ENCODE measurements at regions not wholly inside any gene's neighbourhood (a gene's known extent, or its start where the extent isn't known, plus 50 kb on each side); places are given as distances from the start of the nearest gene placed in this dataset.

GRCh38 chr14:35231207-35231760 lies 60.9 kb upstream of the PSMA6 start:
- 44% methylated on average over 2 of the region's 2 CpGs for WGBS (ENCODE audit: missing lambda C conversion rate)
- no peak overlapping the region for H3K4me2 ChIP-seq
- no peak for FAIRE-seq
- H3K9me3 ChIP-seq = no peaks in the 10 kb centered on the region
- peaks cover 9% of the 10 kb centered on the region; the same call in 2 of the 3 replicates for H3K4me1 ChIP-seq
- CTCF ChIA-PET = interaction anchor here (1.1 to 1.9 kb wide), 4 partner anchors 177 to 185 kb away, joined by 3 to 8 read pairs (median 4); no protein-coding TSS in a partner anchor
- DNase-seq (ENCODE audit: low read depth in 1 of 2, low spot score in 1 of 2) = no peak
- H3K4me3 ChIP-seq = no peak overlapping the region
- POLR2A ChIA-PET = interaction anchor here (0.7 kb wide), 1 partner anchor 109 kb away, joined by 3 read pairs; the partner anchor contains the start of gene PPP2R3C
- no peak overlapping the region for H3K27ac ChIP-seq
- no peak for TF ChIP-seq HDAC2 (IDR thresholded peaks at IDR 0.05)
- TF ChIP-seq HOXB5 (CRISPR knock-in tag; IDR thresholded peaks at IDR 0.05) = no peak
- no peak for TF ChIP-seq HES2 (IDR thresholded peaks at IDR 0.05)
- TF ChIP-seq HOXA7 (CRISPR knock-in tag; IDR thresholded peaks at IDR 0.05) = no peak
- no peak for TF ChIP-seq MAX (IDR thresholded peaks at IDR 0.05)
- no peak for TF ChIP-seq TFCP2L1 (CRISPR knock-in tag; IDR thresholded peaks at IDR 0.05)
- no peak for TF ChIP-seq REST (IDR thresholded peaks at IDR 0.05)
- TF ChIP-seq ATOH8 (CRISPR knock-in tag; IDR thresholded peaks at IDR 0.05; ENCODE audit: low read depth) = no peak
- no peak for TF ChIP-seq KDM1A (IDR thresholded peaks at IDR 0.05; ENCODE audit: low read depth)
- no peak for TF ChIP-seq CHD4 (IDR thresholded peaks at IDR 0.05; ENCODE audit: borderline replicate concordance)
- no peak for TF ChIP-seq CEBPB (IDR thresholded peaks at IDR 0.05)
- no peak for TF ChIP-seq NFE2L2 (conservative IDR thresholded peaks at IDR 0.05; ENCODE audit: low read length)
- TF ChIP-seq JUN (IDR thresholded peaks at IDR 0.05) = no peak
- no peak for TF ChIP-seq RCOR1 (IDR thresholded peaks at IDR 0.05; ENCODE audit: low read depth, low read length)
- TF ChIP-seq BHLHE40 (IDR thresholded peaks at IDR 0.05; ENCODE audit: low read depth, low read length) = no peak
- TF ChIP-seq JUNB (IDR thresholded peaks at IDR 0.05) = no peak
- ATAC-seq = no peak

- H3K27ac ChIP-seq = no peak overlapping the region
These were observed 58.0 kb upstream of the PSMA6 start for GRCh38 chr14:35234012-35234805.

GRCh38 chr14:35235840-35236239 lies 56.3 kb upstream of the PSMA6 start:
- FAIRE-seq (no peak), ATAC-seq (no peak), DNase-seq (ENCODE audit: low read depth in 1 of 2, low spot score in 1 of 2) (no peak)
- Histone ChIP-seq H3K9me3 (no peaks in the 10 kb centered on the region), H3K4me2 (no peak overlapping the region), H3K4me3 (no peak overlapping the region), H3K4me1 (no peaks in the 10 kb centered on the region), H3K27ac (no peak overlapping the region)
- ChIA-PET POLR2A (interaction anchor here (0.7 kb wide), 1 partner anchor 536 kb away, joined by 6 read pairs; no protein-coding TSS in a partner anchor), CTCF (interaction anchor here (1.0 to 1.5 kb wide), 5 partner anchors 10 to 186 kb away, joined by 3 to 6 read pairs (median 3); no protein-coding TSS in a partner anchor)
- WGBS (ENCODE audit: missing lambda C conversion rate) = 93% methylated on average over 3 of the region's 3 CpGs
- TF ChIP-seq EHMT2 (IDR thresholded peaks at IDR 0.05; ENCODE audit: low read depth) (no peak), GATA3 (IDR thresholded peaks at IDR 0.05; ENCODE audit: borderline replicate concordance) (no peak), ZSCAN20 (CRISPR knock-in tag; IDR thresholded peaks at IDR 0.05) (no peak), MYC (IDR thresholded peaks at IDR 0.05; ENCODE audit: borderline replicate concordance, low read length) (no peak), RAD21 (conservative IDR thresholded peaks at IDR 0.05 in 1 of 2, IDR thresholded peaks at IDR 0.05 in 1 of 2) (no peak), RCOR1 (IDR thresholded peaks at IDR 0.05; ENCODE audit: low read depth, low read length) (no peak), CHD2 (IDR thresholded peaks at IDR 0.05; ENCODE audit: low read length, partially characterized antibody) (no peak), PBX3 (IDR thresholded peaks at IDR 0.05) (no peak), MAZ (IDR thresholded peaks at IDR 0.05; ENCODE audit: borderline replicate concordance, low read depth, low read length) (no peak), E2F6 (IDR thresholded peaks at IDR 0.05; ENCODE audit: borderline replicate concordance, low read depth) (no peak), SMC3 (IDR thresholded peaks at IDR 0.05) (no peak), BHLHE40 (IDR thresholded peaks at IDR 0.05; ENCODE audit: low read depth, low read length) (no peak)

More at GRCh38 chr14:35234012-35234805, 58.0 kb upstream of the PSMA6 start:
- Histone ChIP-seq H3K4me2 (no peak overlapping the region), H3K4me3 (no peak overlapping the region), H3K4me1 (peaks cover 8% of the 10 kb centered on the region; the same call in 2 of the 3 replicates), H3K9me3 (no peaks in the 10 kb centered on the region)
- no peak for ATAC-seq
- TF ChIP-seq BHLHE40 (IDR thresholded peaks at IDR 0.05; ENCODE audit: low read depth, low read length) (no peak), POLR2AphosphoS2 (conservative IDR thresholded peaks at IDR 0.05; ENCODE audit: low read length) (no peak), HEYL (CRISPR knock-in tag; IDR thresholded peaks at IDR 0.05) (no peak)
- CTCF ChIA-PET = interaction anchor here (0.7 to 1.1 kb wide), 2 partner anchors 179 to 644 kb away, joined by 3 to 4 read pairs; no protein-coding TSS in a partner anchor
- POLR2A ChIA-PET = no interaction called here
- no peak for FAIRE-seq
- no peak for DNase-seq (ENCODE audit: low read depth in 1 of 2, low spot score in 1 of 2)
- 71% methylated on average over 6 of the region's 6 CpGs for WGBS (ENCODE audit: missing lambda C conversion rate)

Measured in A549 (cell line).